ENCODE measurements at regions not wholly inside any gene's neighbourhood (a gene's known extent, or its start where the extent isn't known, plus 50 kb on each side); places are given as distances from the start of the nearest gene placed in this dataset.

- H3K4me3 ChIP-seq: no peak overlapping the region
- TF ChIP-seq POLR2A (IDR thresholded peaks at IDR 0.05): no peak
- no peak for TF ChIP-seq CTCF (IDR thresholded peaks at IDR 0.05)
- intact Hi-C loops (cut with DNase I): no loop called here
- H3K4me1 ChIP-seq (replicated peaks in 1 of 2): no peaks in the 10 kb centered on the region
- H3K27ac ChIP-seq: no peak overlapping the region
- H3K27me3 ChIP-seq: no peaks in the 10 kb centered on the region
- WGBS, 4 donors: 30 to 70% (median 48%) methylated on average over 7 of the region's 7 CpGs
- H3K9me3 ChIP-seq (replicated peaks in 1 of 3): no peaks in the 10 kb centered on the region
- H3K36me3 ChIP-seq (replicated peaks in 1 of 2): no peaks in the 10 kb centered on the region
- DNase-seq: no peak
Measured at GRCh38 chr5:8213701-8214240, 344.8 kb downstream of the MTRR start.

- WGBS, 4 donors: 83 to 88% (median 87%) methylated on average over 18 to 20 of the region's 20 CpGs
- no peak overlapping the region for H3K27ac ChIP-seq
- intact Hi-C loops (cut with DNase I): no loop called here
Measured at GRCh38 chr5:8216921-8217320, 348.0 kb downstream of the MTRR start.

GRCh38 chr5:8226148-8226547 is 357.2 kb downstream of the MTRR start:
- TF ChIP-seq CTCF (IDR thresholded peaks at IDR 0.05) (no peak), POLR2A (IDR thresholded peaks at IDR 0.05) (no peak)

More at GRCh38 chr5:8216921-8217320, 348.0 kb downstream of the MTRR start:
- H3K9me3 ChIP-seq (replicated peaks in 1 of 3): no peaks in the 10 kb centered on the region
- H3K36me3 ChIP-seq (replicated peaks in 1 of 2): no peaks in the 10 kb centered on the region
- no peaks in the 10 kb centered on the region for H3K4me1 ChIP-seq (replicated peaks in 1 of 2)
- H3K27me3 ChIP-seq: no peaks in the 10 kb centered on the region
- DNase-seq: no peak
- no peak for TF ChIP-seq CTCF (IDR thresholded peaks at IDR 0.05)
- no peak for TF ChIP-seq POLR2A (IDR thresholded peaks at IDR 0.05)
- no peak overlapping the region for H3K4me3 ChIP-seq

GRCh38 chr5:8227112-8227511 is 358.2 kb downstream of the MTRR start:
- no peaks in the 10 kb centered on the region for H3K4me1 ChIP-seq (replicated peaks in 1 of 2)
- no peaks in the 10 kb centered on the region for H3K9me3 ChIP-seq (replicated peaks in 1 of 3)
- no peak overlapping the region for H3K4me3 ChIP-seq
- TF ChIP-seq CTCF (IDR thresholded peaks at IDR 0.05) (no peak), POLR2A (IDR thresholded peaks at IDR 0.05) (no peak)
- H3K36me3 ChIP-seq (replicated peaks in 1 of 2): no peaks in the 10 kb centered on the region
- WGBS, 4 donors: 74 to 86% (median 80%) methylated on average over 8 of the region's 8 CpGs
- no peak overlapping the region for H3K27ac ChIP-seq
- no peak for DNase-seq
- intact Hi-C loops (cut with DNase I): no loop called here
- no peaks in the 10 kb centered on the region for H3K27me3 ChIP-seq

More at GRCh38 chr5:8226148-8226547, 357.2 kb downstream of the MTRR start:
- no peaks in the 10 kb centered on the region for H3K27me3 ChIP-seq
- no peaks in the 10 kb centered on the region for H3K9me3 ChIP-seq (replicated peaks in 1 of 3)
- no peaks in the 10 kb centered on the region for H3K36me3 ChIP-seq (replicated peaks in 1 of 2)
- H3K4me3 ChIP-seq: no peak overlapping the region
- H3K27ac ChIP-seq: no peak overlapping the region
- no peak for DNase-seq
- 69 to 87% (median 79%) methylated on average over 3 of the region's 3 CpGs for WGBS, 4 donors
- H3K4me1 ChIP-seq (replicated peaks in 1 of 2): no peaks in the 10 kb centered on the region
- intact Hi-C loops (cut with DNase I): no loop called here
